CD4-positive, alpha-beta T cell treated with Interleukin-2 at 100 ng/mL for 4 hours (primary cell): ENCODE measurements at regions not wholly inside any gene's neighbourhood (a gene's known extent, or its start where the extent isn't known, plus 50 kb on each side); places are given as distances from the start of the nearest gene placed in this dataset.

Source experiments
- DNase-seq: peaks from one replicate; pipeline ENCODE4 v3.0.0-alpha.2; 2020; ENCODE audit warnings: low spot score

DNA sequence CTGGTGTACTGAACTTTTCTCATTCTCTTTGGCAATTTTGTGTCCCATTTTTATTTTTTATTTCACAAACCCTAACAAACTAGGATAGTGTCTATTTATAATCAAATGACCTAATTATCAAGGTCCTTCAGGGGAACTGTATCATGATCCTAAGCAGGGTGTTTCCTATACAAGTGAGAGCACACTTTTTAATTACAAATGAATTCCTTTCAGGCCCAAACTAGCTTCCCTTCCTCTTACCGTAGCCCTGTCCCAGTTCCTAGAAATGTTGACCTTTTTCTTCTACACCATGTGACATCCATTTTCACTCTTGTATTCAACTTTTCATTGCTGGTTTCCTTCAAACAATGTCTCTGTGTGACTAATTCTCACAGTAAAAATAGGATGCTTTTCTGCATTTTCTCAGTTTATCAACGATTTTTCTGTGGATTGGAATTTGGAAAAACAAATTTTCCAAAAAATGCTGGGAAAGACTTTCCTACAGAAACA, 411.4 kb downstream of the CCDC91 start:
- DNase-seq, result no peak

- no peak for DNase-seq
These were observed 412.5 kb downstream of the CCDC91 start for GRCh38 chr12:28602786-28603185.

- DNase-seq, result no peak
These were observed 413.0 kb downstream of the CCDC91 start for GRCh38 chr12:28603239-28603638.

GRCh38 chr12:28603801-28604200, 413.5 kb downstream of the CCDC91 start:
- no peak for DNase-seq

GRCh38 chr12:28604240-28604639, 414.0 kb downstream of the CCDC91 start:
- DNase-seq, result no peak

DNA sequence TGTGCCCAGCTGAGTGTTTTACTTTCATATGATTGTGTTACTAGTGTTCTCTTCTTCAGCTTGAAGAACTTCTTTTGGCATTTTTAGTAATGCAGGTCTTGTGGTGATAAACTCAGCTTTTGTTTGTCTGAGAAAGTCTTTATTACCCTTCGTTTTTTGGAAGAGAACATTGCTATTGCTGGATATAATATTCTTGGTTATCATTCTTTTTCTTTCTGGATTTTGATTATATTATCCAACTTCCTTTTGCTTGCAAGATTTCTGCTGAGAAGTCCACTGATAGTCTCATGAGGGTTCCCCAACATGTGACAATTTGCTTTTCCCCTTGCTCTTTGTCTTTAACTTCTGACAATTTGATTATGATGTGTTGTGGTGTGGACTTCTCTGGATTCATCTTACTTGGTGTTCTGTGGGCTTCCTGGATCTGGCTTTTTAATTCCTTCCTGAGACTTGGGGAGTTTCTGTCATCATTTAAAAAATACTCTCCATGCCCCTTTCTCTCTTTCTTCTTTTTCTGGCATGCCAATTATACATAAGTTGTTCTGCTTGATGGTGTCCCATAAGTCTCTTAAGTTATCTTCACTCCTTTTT, 416.8 kb downstream of the CCDC91 start:
- DNase-seq, result no peak

DNA sequence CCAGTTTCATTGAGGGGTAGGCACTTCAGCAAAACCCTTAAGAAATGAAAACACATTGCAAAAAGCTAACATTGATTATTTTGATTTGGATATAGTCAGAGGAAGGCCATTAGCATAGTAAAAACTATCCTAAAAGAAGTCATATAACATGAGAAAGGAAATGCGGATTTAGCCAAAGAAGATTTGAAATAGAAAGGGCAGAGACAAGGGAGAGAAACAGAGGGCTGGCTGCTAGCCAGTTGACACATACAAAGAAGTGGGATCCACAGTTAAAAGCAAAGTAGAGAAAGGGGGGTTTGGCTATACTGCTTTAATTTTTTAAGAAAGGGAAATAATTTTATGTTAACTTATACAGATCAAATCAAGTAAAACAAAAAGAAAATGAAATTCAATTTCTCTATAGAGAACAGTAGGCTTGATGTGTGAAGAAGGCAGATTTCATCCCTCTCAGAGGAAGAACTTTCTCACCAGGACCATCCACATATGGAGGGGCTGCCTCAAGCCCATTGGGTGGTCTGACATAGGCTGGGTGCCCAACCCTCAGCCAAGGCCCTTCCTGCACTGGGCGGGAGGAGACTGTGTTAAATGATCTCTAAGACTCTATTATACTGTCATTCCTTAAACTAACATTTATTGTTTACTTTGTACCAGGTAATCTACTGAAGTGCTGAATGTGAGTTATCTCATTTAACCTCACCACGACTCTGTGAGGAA, 420.3 kb downstream of the CCDC91 start:
- DNase-seq, result no peak

DNA sequence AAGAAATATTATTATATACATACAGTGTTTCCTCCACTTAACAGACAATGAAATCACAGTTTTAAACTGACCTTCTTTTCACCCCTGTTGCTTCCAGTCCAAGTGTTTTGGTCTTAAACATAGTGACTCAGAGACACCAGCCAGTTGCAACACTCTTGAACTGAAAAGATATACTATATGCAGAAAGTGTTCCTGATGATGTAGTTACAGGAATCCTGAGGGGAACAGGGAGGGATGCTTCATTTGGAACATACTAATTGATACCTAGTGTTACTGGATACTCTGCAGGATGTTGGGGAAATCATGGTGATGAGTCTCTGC, 420.8 kb downstream of the CCDC91 start:
- DNase-seq, result no peak

GRCh38 chr12:28611449-28611848, 421.2 kb downstream of the CCDC91 start:
- DNase-seq, result no peak

- no peak for DNase-seq
These were observed 427.9 kb downstream of the CCDC91 start for GRCh38 chr12:28618171-28618570.

GRCh38 chr12:28618772-28619171, 428.5 kb downstream of the CCDC91 start:
- DNase-seq, result no peak

DNA sequence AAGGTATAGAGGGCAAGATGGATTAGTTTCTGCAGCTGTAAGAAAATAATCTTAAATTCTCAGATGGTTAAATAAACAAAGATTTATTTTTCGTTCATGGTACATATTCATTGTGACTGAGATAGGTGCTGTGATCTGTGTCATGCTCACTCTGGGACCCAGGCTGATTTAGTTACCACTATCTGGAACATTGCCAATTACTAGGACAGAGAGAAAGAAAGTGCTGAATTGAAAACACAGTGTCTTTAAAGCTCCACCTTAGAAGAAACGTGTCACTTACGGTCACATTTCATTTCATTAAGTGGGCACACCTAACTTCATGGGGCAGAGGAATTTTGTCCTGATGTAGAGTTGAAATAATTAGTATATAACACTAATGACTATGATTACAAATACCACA, 430.0 kb downstream of the CCDC91 start:
- no peak for DNase-seq

DNA sequence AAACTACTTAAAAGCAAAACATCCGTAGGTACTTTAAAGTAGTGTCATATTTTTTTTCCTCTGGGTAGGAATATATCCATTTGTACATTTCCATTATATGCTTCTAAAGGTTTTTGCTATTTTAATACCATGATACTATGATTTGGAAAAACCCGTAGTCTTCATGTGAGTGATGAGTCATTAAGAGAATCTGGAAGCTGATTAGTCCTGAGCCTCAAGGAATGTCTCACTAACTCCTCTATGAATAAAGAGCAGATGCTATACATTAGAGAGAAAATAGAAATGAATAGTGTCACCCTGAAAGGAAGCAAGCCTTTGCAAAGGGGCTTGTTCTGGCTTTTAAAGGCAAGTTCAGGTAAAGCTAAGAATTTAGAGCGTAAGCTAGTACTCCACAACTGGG, 432.1 kb downstream of the CCDC91 start:
- DNase-seq, result no peak

GRCh38 chr12:28626504-28626903, 436.2 kb downstream of the CCDC91 start:
- no peak for DNase-seq

GRCh38 chr12:28629691-28630090, 439.4 kb downstream of the CCDC91 start:
- DNase-seq, result no peak

GRCh38 chr12:28631831-28632230, 441.6 kb downstream of the CCDC91 start:
- DNase-seq, result no peak

DNA sequence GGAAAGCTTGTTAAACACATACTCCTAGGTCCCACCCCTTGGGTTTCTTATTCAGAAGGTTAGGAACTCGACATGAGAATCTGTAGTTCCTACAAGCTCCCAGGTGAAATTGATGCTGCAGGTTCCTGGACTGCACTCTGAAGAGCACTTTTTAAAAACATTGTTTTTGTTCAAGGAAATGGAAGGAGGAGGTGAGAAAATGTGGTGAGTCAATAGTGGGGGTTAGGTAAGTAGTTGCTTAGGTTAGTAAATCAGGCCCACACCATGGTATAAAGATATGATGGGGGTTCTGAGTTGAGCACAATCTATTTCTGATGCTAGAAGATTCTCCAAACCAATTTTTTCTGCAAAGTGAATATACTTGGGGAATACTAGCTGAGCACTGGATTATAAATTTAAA, 450.3 kb downstream of the CCDC91 start:
- DNase-seq, result no peak

GRCh38 chr12:28645436-28645835, 455.2 kb downstream of the CCDC91 start:
- no peak for DNase-seq

DNA sequence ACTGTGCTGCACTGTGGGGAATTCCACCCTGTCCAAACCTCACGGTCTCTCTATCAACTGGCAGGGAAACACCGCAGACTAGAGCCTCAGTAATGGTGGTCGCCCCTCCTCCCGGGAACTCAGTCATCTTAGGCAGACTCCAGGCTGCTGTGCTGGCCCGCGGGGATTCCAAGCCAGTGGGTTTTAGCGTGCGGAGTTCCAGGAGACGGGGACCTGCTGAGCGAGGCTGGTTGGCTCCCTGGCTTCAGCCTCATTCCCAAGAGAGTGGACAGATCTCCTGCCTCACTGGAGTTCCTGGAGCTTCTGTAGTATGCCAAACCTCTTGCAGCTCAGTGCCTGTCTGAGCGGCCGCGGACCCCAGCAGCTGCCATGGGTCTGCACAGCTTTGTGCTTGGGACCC, 455.6 kb downstream of the CCDC91 start:
- no peak for DNase-seq

GRCh38 chr12:28650906-28651305, 460.6 kb downstream of the CCDC91 start:
- no peak for DNase-seq

DNA sequence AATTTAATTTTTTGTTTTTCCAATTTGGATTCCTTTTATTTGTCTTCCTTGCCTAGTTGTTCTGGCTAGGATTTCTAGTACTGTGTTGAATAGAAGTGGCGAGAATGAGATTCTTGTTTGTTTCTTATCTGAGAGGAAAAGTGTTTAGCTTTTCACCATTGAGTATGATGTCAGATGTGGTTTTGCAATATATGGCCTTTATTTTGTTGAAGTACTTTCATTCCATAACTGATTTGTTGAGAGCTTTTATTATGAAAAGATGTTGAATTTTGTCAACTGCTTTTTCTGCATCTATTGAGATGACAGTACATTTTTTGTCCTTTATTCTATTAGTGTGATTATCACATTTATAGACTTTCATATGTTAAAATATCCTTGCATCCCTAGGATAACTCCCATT, 462.0 kb downstream of the CCDC91 start:
- DNase-seq, result no peak

DNA sequence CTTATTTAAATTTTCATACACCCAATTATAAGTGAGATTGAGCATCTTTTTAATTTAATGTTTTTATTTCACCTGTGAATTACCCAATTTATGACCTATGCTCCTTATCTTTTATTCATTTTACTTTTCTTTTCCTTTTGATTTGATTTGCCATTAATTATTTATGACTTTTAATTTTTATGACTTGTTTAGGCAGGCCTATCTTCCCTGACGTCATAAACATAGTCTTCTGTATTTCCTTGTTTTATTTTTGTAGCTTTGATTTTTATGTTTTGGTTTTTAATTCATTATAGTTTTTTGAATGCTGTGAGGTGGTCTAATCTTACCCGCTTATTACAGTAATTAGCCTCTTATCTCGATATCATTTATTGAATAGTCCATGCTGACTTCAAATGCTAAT, 467.1 kb upstream of the FAR2 start:
- DNase-seq, result no peak

GRCh38 chr12:28683366-28683765, 465.7 kb upstream of the FAR2 start:
- no peak for DNase-seq
